Lung microvascular endothelial cell (primary cell): ENCODE measurements at regions not wholly inside any gene's neighbourhood (a gene's known extent, or its start where the extent isn't known, plus 50 kb on each side); places are given as distances from the start of the nearest gene placed in this dataset.

Source experiments
- DNase-seq, 2 donors: peaks; one replicate each; pipeline versions ENCODE4 v3.0.0 to v3.0.0-alpha.2; 2010; ENCODE audit warnings: low read depth in 2 of 2

DNA sequence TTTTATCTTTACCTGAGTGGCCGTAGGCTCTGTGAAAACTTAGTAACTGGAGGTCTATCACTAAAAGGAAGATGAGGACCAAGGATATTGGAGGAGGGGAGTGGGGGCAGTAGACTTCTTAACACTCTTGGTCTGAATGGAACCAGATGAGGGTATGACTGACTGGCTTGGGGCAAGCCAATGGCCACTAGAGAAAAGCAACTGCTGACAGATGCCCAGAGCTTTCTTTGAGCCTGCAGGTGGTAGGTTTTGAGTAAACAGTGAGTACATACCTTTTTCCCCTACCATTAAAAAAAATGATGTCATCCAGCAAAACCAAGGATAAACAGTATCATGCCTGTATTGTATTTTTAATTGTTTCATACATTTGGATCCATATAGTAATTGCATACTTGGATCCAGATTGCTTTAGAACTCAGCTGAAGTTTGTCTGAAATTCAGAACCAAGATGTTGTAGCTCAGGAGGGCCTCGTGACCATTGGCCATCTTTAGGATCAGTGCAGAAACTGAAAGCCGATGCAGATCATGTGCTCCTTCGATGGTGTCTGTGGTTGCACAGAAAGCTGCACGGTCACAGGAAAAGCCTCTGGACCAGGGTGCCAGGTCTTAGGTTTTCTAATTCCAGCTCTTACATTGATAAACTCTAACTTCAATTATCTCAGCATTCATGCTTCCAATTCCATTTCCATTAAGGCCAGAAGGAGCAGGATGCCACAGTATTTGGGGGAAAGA lies 131.0 kb downstream of the PDGFRA start:
- no peak for DNase-seq

DNA sequence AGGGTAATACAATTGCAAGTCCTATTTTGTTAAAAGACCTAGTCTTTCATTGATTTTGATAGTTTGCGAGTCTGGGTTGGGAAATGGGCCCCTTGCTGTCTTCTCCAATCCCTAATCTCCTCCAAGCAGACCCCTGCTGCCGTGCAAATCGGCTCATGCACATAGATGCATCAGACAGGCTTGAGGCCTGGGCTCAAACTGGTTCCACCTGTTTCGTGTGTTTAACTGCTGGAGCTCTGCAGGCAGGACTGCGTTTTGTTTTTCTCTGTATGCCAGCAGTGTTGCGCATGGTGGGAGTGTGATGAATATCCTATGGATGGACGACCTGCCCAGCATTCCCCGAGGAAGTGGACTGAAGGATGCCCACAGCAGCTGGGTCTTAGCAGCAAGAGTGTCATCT lies 133.9 kb downstream of the PDGFRA start:
- no peak for DNase-seq

DNA sequence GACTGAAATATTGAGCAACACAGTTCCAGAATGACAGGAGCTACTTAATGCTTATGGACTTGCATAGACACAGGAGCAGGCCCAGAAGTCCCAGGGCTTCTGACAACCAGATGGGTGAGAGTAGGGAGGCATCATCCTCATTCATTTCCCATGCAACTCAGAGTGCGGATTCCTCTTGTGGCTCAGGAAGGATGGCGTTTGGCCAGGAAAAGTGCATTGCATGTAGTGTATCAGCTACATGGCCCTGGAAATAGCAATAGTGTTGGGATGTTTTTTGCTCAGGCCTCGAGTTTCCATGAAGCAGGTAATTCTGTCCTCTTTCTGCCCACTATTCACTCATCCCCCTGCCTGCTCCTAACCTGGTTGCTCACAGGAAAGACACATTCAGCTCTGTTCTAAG lies 136.6 kb downstream of the PDGFRA start:
- DNase-seq = no peak

DNA sequence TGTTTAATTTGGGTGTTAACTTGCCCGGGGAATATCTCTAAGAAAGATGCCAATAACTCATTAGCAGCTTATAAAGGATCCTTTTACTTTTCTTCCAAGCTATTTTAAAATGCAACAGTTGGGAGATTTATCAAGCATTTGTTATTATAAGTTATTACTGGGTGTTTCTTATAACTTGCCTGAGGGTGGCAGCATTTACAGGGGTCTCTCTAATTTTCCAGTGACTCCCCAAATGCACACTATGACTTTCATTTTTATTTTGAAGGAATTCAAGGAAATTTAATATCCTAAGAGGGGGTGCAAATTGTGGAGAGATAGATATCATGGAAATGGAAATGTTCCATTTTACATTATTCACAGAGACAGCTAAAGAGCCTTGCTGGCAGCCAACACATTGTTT lies 138.0 kb downstream of the PDGFRA start:
- DNase-seq = no peak

- DNase-seq = peak in 1 of 2 donors; percentile 45
Measured at GRCh38 chr4:54368281-54369265, 139.5 kb downstream of the PDGFRA start.

GRCh38 chr4:54371173-54371572 lies 142.1 kb downstream of the PDGFRA start:
- no peak for DNase-seq

GRCh38 chr4:54372951-54373350 lies 143.9 kb downstream of the PDGFRA start:
- no peak for DNase-seq

GRCh38 chr4:54373718-54374210 lies 144.7 kb downstream of the PDGFRA start:
- no peak for DNase-seq

DNA sequence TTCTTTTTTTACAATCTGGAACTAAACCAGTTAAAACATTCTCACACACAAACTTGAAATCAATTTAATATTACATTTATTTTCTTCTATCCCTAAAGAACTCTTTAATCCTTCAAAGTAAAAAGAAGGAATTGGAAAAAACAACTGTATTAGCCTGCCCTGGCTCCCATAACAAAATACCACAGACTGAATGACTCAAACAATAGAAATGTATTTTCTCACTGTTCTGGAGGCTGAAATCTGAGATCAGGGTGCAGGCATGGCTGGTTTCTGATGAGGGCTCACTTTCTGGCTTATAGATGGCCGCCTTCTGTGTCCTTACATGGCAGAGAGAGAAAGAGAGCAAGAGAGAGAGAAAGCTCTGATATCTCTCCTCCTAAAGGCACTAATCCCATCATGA lies 149.4 kb downstream of the PDGFRA start:
- no peak for DNase-seq

DNA sequence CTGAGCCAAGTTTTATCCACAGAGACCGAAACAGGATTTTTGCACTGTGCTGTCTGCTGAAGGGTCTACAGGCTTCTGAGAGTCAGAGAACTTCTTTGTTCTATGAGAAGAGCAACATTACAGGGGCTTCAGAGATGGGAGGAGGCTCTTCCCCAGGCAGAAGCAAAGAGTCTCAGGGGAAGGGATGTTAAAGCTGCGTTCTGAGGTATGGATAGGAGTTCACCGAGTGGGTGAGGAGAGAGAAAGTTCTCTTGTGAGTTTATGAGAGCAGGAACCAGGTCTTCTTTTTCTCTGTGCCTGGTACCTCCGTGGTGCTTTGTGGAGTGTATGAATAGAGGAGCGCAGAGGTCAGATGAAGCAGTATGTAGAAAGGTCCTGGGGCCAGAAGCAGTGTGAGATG lies 155.1 kb downstream of the PDGFRA start:
- no peak for DNase-seq

DNA sequence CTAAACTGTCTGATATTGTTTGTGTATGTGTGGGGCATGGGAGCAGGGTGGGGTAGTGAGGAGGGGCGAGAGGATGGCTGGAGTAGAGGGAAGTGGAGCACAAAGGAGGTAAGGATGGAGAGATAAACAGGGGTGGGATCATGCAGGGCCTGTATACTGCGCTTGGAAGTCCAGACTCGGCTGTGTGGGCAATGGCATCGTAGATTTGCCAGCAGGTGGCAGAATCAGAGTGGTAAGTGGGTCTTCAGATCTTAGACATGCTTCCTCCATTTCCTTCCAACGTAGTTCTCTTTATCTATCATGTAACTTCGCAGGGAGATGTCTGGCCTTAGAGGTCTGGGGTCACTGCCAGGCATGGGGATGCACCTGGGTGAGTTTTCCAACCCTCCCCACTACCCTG lies 155.5 kb downstream of the PDGFRA start:
- DNase-seq = peak; percentile 47 to 75

DNA sequence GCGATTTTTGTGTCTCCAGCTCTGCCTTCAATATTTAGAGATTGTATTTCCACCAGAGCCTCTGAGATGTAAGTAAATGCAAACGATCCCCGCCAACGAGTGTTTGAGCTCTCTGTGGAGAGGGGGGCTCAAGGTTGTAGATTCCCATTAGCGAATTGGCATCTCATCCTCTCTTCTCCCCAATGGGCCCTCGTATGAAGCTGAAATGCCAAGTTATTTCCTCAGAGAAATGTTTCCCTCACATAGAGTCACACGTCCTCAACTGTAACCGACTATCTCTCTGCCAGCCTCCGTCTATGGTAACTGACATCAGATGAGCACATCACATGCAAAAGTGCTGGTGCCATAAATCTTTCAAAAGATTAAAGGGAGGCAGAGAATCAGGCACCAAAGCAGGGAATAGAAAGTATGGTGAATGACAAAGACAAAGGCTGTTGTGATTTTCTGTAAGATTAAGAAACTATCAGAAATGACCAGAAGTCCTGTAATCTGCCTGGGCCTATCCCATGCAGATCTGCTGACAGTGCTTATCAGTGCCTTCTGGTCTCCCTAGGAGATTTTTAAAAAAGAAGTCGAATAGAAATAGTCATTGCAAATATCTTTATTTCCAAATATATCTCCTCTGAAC lies 157.1 kb downstream of the PDGFRA start:
- no peak for DNase-seq

DNA sequence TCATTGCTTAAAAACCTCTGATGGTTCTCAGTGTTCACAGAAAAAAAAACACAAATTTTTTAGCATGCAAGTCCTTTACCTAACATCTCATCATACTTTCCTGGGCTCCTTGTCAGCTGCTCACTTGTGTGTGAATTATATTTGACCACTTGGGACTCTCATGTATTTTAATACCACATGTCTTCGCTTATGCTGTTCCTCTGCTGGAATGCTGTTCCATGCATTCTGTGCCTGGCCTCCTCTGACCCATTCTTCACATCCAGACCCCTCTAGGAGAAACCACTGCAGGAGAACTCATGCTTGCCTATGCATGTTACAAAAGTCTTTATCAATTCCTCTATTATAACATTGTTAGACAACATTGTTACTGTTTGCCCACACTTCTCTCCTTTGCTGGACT lies 157.6 kb downstream of the PDGFRA start:
- DNase-seq = no peak

DNA sequence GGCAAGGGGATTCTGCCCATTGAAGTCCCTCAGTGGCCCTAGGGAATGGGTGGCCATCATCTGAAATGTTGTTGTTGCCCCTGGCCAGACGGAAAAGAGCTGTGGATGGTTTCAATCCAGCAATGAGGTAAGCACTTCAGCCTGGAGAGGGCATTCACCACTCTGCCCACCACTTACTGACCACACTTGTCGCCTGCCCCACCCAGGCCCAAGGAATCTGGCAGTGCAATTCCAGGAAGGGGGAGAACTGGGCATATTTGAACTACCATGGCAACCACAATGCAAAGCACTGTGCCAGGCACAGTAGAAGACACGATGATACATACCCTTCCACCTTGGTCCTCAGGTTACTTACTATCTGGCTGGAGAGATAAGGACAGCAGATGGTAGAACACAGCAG lies 161.6 kb downstream of the PDGFRA start:
- DNase-seq = no peak

DNA sequence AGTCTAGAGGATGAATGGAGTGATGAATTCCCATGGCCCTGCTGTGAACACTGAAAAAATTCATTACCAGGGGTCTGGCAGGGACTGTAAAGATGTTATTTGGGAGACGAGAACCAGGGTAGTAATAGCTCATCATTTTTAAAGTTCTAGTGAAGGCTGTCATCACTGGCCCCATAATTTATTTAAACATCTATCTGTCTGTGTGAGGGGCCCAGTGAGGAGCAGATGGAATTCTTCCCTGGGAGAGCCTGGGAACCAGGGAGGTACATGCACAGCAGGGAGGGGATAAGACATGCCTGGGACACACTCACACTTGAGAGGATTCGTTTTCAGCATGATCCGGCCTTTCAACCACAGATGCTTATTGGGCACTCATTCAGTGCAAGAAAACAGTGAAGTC lies 162.0 kb downstream of the PDGFRA start:
- DNase-seq = no peak

DNA sequence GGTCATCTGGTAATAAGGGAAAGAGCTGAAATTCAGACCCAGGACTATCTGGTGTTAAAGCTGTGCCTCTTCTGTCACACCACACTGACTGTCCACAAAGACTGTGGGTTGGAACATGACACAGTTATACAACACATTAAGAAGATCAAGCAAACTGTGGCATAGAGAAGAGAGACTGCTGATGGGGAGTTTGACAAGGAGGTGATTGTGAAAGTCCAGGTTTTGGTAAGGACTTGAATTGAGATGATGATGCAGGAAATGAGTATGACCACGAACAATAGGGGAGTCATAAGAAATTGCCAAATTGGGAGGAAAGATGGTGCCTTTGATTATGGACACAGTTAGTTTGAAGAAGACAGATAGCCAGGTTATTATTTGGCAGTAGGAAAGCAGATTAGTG lies 163.4 kb downstream of the PDGFRA start:
- no peak for DNase-seq

DNA sequence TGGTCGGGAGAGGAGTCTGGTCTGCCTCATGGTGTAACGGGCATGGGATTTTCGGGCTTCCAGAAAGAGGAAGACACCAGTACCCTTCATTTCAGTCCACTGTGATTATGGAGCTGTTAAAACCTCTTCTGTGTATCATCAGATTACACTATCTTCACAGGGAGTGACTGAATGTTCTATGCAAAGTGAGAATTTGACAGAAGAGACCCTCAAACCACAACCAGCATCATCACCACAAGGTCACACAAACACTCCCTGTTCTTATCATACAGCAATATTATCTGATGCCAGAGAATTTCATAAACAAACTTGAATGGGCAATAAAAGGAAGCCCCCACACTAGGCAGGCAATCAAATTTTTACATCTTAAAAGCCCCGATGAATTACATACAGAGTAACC lies 164.2 kb downstream of the PDGFRA start:
- DNase-seq = no peak

DNA sequence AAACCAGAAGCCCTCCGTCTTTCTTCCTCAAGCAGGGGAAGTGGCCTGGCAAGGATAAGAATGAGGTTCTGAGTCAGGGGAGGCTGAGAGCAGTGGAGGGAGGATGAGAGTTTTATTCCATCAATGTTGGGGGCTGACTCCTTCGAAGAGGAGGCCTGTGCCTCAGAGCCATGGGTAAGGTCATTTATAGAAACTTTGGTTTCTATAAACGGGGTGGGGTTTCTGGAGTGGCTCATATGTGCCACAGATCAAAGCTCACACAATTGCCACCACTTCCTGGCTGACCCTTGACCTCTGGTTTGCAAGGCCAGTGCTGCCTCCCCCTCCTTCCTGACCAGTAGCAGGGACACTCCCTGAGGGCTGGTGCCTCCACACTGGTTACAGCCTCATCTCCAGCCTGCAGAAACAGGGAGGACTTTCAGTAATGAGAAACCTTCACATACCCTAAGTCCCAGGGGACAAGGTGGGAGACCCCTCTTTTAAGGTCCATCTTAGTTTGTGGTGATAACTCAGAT lies 166.0 kb downstream of the PDGFRA start:
- no peak for DNase-seq

DNA sequence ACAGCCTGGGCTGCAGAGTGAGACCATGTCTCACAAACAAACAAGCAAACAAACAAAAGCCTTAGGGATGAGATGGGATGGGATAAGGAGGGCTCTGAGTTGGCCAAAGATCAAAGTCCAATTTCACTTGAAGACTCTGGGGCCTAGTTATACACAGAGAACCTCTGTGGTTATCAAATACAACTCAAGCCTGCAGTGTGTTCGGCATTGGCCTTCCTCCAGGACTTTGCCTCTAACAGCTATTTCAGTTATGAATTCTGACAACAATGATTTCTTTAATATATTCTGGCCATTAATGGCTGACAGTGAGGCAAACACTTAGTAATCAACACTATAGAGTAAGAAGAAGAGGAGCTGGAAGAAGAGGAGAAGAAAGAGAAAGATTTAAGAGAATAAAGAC lies 171.1 kb downstream of the PDGFRA start:
- no peak for DNase-seq

DNA sequence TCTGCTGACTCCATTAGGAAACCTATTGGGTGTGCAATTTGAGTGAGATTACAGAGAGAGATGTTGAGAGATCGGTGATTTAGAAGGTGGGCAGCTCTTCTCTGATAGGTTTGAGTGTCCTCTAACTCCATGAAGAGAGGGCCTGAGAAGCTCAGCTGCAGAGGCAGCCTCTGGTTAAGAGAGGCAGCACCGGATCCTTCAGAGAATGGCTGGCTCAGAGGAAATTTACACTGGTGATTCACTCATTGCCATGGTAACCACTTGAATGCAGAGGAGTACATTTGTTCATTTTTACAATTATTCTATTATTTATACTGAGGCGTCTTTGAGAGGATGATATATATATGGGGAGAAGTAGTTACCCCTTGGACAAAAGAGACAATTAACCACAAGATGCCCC lies 171.7 kb downstream of the PDGFRA start:
- DNase-seq = peak; percentile 66 to 90

GRCh38 chr4:54402880-54403480 lies 173.9 kb downstream of the PDGFRA start:
- no peak for DNase-seq
